ENCODE measurements at regions not wholly inside any gene's neighbourhood (a gene's known extent, or its start where the extent isn't known, plus 50 kb on each side); places are given as distances from the start of the nearest gene placed in this dataset.

GRCh38 chr13:37492075-37492474 lies 106.5 kb downstream of the POSTN start:
- peak overlapping the region in 1 of 4 donors; percentile 38 for H3K27ac ChIP-seq
- H3K4me1 ChIP-seq = no peaks in the 10 kb centered on the region

GRCh38 chr13:37491661-37492060 lies 106.9 kb downstream of the POSTN start:
- TF ChIP-seq POLR2AphosphoS5 (IDR thresholded peaks at IDR 0.05) (no peak), EP300 (IDR thresholded peaks at IDR 0.05; ENCODE audit: low read depth) (no peak), POLR2A (IDR thresholded peaks at IDR 0.05) (no peak), CTCF (IDR thresholded peaks at IDR 0.05) (no peak)
- Histone ChIP-seq H3K36me3 (no peaks in the 10 kb centered on the region), H3K4me1 (no peaks in the 10 kb centered on the region), H3K27ac (peak overlapping the region in 1 of 4 donors; percentile 38), H3K9me3 (no peaks in the 10 kb centered on the region), H3K27me3 (no peaks in the 10 kb centered on the region), H3K4me3 (no peak overlapping the region)
- in situ Hi-C loops (cut with MboI; ENCODE audit: low pct_ligation_motif_present in 1 of 4, low pct_unique_long_range_greater_than_20kb in 1 of 4, low sequenced_read_pairs in 3 of 4) (no loop called here), intact Hi-C loops (cut with DNase I; ENCODE audit: low total_unique reads) (no loop called here)
- no peak for DNase-seq
- 86% methylated on average over 3 of the region's 3 CpGs for WGBS, 2 donors (ENCODE audit: low coverage in 1 of 2)

More at GRCh38 chr13:37492075-37492474, 106.5 kb downstream of the POSTN start:
- H3K4me3 ChIP-seq = no peak overlapping the region
- TF ChIP-seq POLR2A (IDR thresholded peaks at IDR 0.05) (no peak), POLR2AphosphoS5 (IDR thresholded peaks at IDR 0.05) (no peak), CTCF (IDR thresholded peaks at IDR 0.05) (no peak), EP300 (IDR thresholded peaks at IDR 0.05; ENCODE audit: low read depth) (no peak)
- intact Hi-C loops (cut with DNase I; ENCODE audit: low total_unique reads) = no loop called here
- no peaks in the 10 kb centered on the region for H3K27me3 ChIP-seq
- no peak for DNase-seq
- no peaks in the 10 kb centered on the region for H3K36me3 ChIP-seq
- H3K9me3 ChIP-seq = no peaks in the 10 kb centered on the region
- in situ Hi-C loops (cut with MboI; ENCODE audit: low pct_ligation_motif_present in 1 of 4, low pct_unique_long_range_greater_than_20kb in 1 of 4, low sequenced_read_pairs in 3 of 4) = no loop called here

- no peak for DNase-seq
- intact Hi-C loops (cut with DNase I; ENCODE audit: low total_unique reads) (no loop called here), in situ Hi-C loops (cut with MboI; ENCODE audit: low pct_ligation_motif_present in 1 of 4, low pct_unique_long_range_greater_than_20kb in 1 of 4, low sequenced_read_pairs in 3 of 4) (no loop called here)
- 83 to 85% methylated on average over 5 of the region's 5 CpGs for WGBS, 2 donors (ENCODE audit: low coverage in 1 of 2)
- TF ChIP-seq CTCF (IDR thresholded peaks at IDR 0.05) = no peak
- Histone ChIP-seq H3K4me3 (no peak overlapping the region), H3K27ac (no peak overlapping the region), H3K4me1 (no peaks in the 10 kb centered on the region), H3K9me3 (no peaks in the 10 kb centered on the region), H3K36me3 (no peaks in the 10 kb centered on the region), H3K27me3 (no peaks in the 10 kb centered on the region)
Measured at GRCh38 chr13:37490176-37490779, 108.3 kb downstream of the POSTN start.

- intact Hi-C loops (cut with DNase I; ENCODE audit: low total_unique reads) (no loop called here), in situ Hi-C loops (cut with MboI; ENCODE audit: low pct_ligation_motif_present in 1 of 4, low pct_unique_long_range_greater_than_20kb in 1 of 4, low sequenced_read_pairs in 3 of 4) (no loop called here)
- Histone ChIP-seq H3K4me1 (no peaks in the 10 kb centered on the region), H3K27ac (no peak overlapping the region), H3K9me3 (no peaks in the 10 kb centered on the region), H3K27me3 (no peaks in the 10 kb centered on the region), H3K4me3 (no peak overlapping the region), H3K36me3 (no peaks in the 10 kb centered on the region)
- TF ChIP-seq POLR2AphosphoS5 (IDR thresholded peaks at IDR 0.05) = no peak
- no peak for TF ChIP-seq CTCF (IDR thresholded peaks at IDR 0.05)
- TF ChIP-seq POLR2A (IDR thresholded peaks at IDR 0.05) = no peak
- TF ChIP-seq EP300 (IDR thresholded peaks at IDR 0.05; ENCODE audit: low read depth) = no peak
- no peak for DNase-seq
Measured at GRCh38 chr13:37488726-37489125, 109.8 kb downstream of the POSTN start.
